ENCODE measurements at regions not wholly inside any gene's neighbourhood (a gene's known extent, or its start where the extent isn't known, plus 50 kb on each side); places are given as distances from the start of the nearest gene placed in this dataset.

GRCh38 chr1:219744652-219745469, 132.0 kb upstream of the ZC3H11B start:
- H3K27me3 ChIP-seq (ENCODE audit: insufficient read depth, low read length, poor library complexity, severe bottlenecking), result no peaks in the 10 kb centered on the region
- POLR2A ChIA-PET, result no interaction called here
- no peaks in the 10 kb centered on the region for H3K36me3 ChIP-seq (ENCODE audit: insufficient read depth, low read length)
- Mint-ChIP-seq H3K36me3 (no peaks in the 10 kb centered on the region), H3K9me3 (peaks cover 0 to 3% (median 0%) of the 10 kb centered on the region in 5 donors), H3K4me3 (no peak overlapping the region), H3K4me1 (no peaks in the 10 kb centered on the region), H3K27me3 (no peaks in the 10 kb centered on the region), H3K27ac (peak overlapping the region in 1 of 8 donors; percentile 3)
- no peak for DNase-seq
- H3K4me1 ChIP-seq (ENCODE audit: insufficient read depth, low read length), result no peaks in the 10 kb centered on the region
- no peaks in the 10 kb centered on the region for H3K9me3 ChIP-seq (ENCODE audit: low read length)
- no peak overlapping the region for H3K27ac ChIP-seq (ENCODE audit: low read depth, low read length)
- no peak overlapping the region for H3K4me3 ChIP-seq (ENCODE audit: low read length)
- CTCF ChIA-PET, result no interaction called here

GRCh38 chr1:219741011-219741970, 128.4 kb upstream of the ZC3H11B start:
- no peaks in the 10 kb centered on the region for H3K27me3 ChIP-seq (ENCODE audit: insufficient read depth, low read length, poor library complexity, severe bottlenecking)
- no peak overlapping the region for H3K27ac Mint-ChIP-seq
- DNase-seq, result no peak
- no peaks in the 10 kb centered on the region for H3K4me1 ChIP-seq (ENCODE audit: insufficient read depth, low read length)
- peaks cover 0 to 5% (median 0%) of the 10 kb centered on the region in 5 donors for H3K9me3 Mint-ChIP-seq
- no peak overlapping the region for H3K4me3 Mint-ChIP-seq
- ChIA-PET CTCF (no interaction called here), POLR2A (no interaction called here)
- H3K36me3 Mint-ChIP-seq, result peaks cover 0 to 3% (median 0%) of the 10 kb centered on the region in 3 donors
- no peaks in the 10 kb centered on the region for H3K36me3 ChIP-seq (ENCODE audit: insufficient read depth, low read length)
- no peaks in the 10 kb centered on the region for H3K4me1 Mint-ChIP-seq
- no peaks in the 10 kb centered on the region for H3K27me3 Mint-ChIP-seq
- H3K27ac ChIP-seq (ENCODE audit: low read depth, low read length), result no peak overlapping the region
- H3K9me3 ChIP-seq (ENCODE audit: low read length), result no peaks in the 10 kb centered on the region
- no peak overlapping the region for H3K4me3 ChIP-seq (ENCODE audit: low read length)

- peaks cover 0 to 3% (median 0%) of the 10 kb centered on the region in 3 donors for H3K36me3 Mint-ChIP-seq
- Histone ChIP-seq H3K4me3 (ENCODE audit: low read length) (no peak overlapping the region), H3K36me3 (ENCODE audit: insufficient read depth, low read length) (no peaks in the 10 kb centered on the region), H3K27me3 (ENCODE audit: insufficient read depth, low read length, poor library complexity, severe bottlenecking) (no peaks in the 10 kb centered on the region), H3K4me1 (ENCODE audit: insufficient read depth, low read length) (no peaks in the 10 kb centered on the region), H3K9me3 (ENCODE audit: low read length) (no peaks in the 10 kb centered on the region), H3K27ac (ENCODE audit: low read depth, low read length) (no peak overlapping the region)
- no peaks in the 10 kb centered on the region for H3K4me1 Mint-ChIP-seq
- no peak overlapping the region for H3K4me3 Mint-ChIP-seq
- no peak for DNase-seq
- H3K9me3 Mint-ChIP-seq, result peaks cover 2 to 12% (median 5%) of the 10 kb centered on the region in 5 donors
- ChIA-PET CTCF (no interaction called here), POLR2A (no interaction called here)
- no peak overlapping the region for H3K27ac Mint-ChIP-seq
- H3K27me3 Mint-ChIP-seq, result no peaks in the 10 kb centered on the region
Measured at GRCh38 chr1:219733511-219734174, 120.7 kb upstream of the ZC3H11B start.

- CTCF ChIA-PET, result no interaction called here
- no peak overlapping the region for H3K4me3 ChIP-seq (ENCODE audit: low read length)
- no peaks in the 10 kb centered on the region for H3K36me3 ChIP-seq (ENCODE audit: insufficient read depth, low read length)
- no peaks in the 10 kb centered on the region for H3K4me1 ChIP-seq (ENCODE audit: insufficient read depth, low read length)
- H3K27me3 ChIP-seq (ENCODE audit: insufficient read depth, low read length, poor library complexity, severe bottlenecking), result no peaks in the 10 kb centered on the region
- no peak for DNase-seq
- H3K27ac ChIP-seq (ENCODE audit: low read depth, low read length), result no peak overlapping the region
- H3K4me3 Mint-ChIP-seq, result no peak overlapping the region
- no peaks in the 10 kb centered on the region for H3K9me3 ChIP-seq (ENCODE audit: low read length)
- H3K4me1 Mint-ChIP-seq, result no peaks in the 10 kb centered on the region
- H3K27me3 Mint-ChIP-seq, result no peaks in the 10 kb centered on the region
- POLR2A ChIA-PET, result no interaction called here
- H3K27ac Mint-ChIP-seq, result no peak overlapping the region
- peaks cover 0 to 3% (median 0%) of the 10 kb centered on the region in 3 donors for H3K36me3 Mint-ChIP-seq
- H3K9me3 Mint-ChIP-seq, result peaks cover 6 to 13% (median 9%) of the 10 kb centered on the region in 5 donors
Measured at GRCh38 chr1:219732814-219733491, 120.0 kb upstream of the ZC3H11B start.

GRCh38 chr1:219731771-219732170, 118.9 kb upstream of the ZC3H11B start:
- ChIA-PET CTCF (no interaction called here), POLR2A (no interaction called here)
- no peak overlapping the region for H3K4me3 Mint-ChIP-seq
- no peaks in the 10 kb centered on the region for H3K36me3 Mint-ChIP-seq
- Histone ChIP-seq H3K36me3 (ENCODE audit: insufficient read depth, low read length) (no peaks in the 10 kb centered on the region), H3K4me3 (ENCODE audit: low read length) (no peak overlapping the region), H3K9me3 (ENCODE audit: low read length) (no peaks in the 10 kb centered on the region), H3K27me3 (ENCODE audit: insufficient read depth, low read length, poor library complexity, severe bottlenecking) (no peaks in the 10 kb centered on the region), H3K27ac (ENCODE audit: low read depth, low read length) (no peak overlapping the region), H3K4me1 (ENCODE audit: insufficient read depth, low read length) (no peaks in the 10 kb centered on the region)
- no peaks in the 10 kb centered on the region for H3K27me3 Mint-ChIP-seq
- peaks cover 11 to 20% (median 18%) of the 10 kb centered on the region in 5 donors for H3K9me3 Mint-ChIP-seq
- no peak overlapping the region for H3K27ac Mint-ChIP-seq
- no peaks in the 10 kb centered on the region for H3K4me1 Mint-ChIP-seq
- no peak for DNase-seq

- Histone ChIP-seq H3K4me1 (ENCODE audit: insufficient read depth, low read length) (no peaks in the 10 kb centered on the region), H3K36me3 (ENCODE audit: insufficient read depth, low read length) (no peaks in the 10 kb centered on the region), H3K27ac (ENCODE audit: low read depth, low read length) (no peak overlapping the region), H3K4me3 (ENCODE audit: low read length) (no peak overlapping the region), H3K27me3 (ENCODE audit: insufficient read depth, low read length, poor library complexity, severe bottlenecking) (no peaks in the 10 kb centered on the region), H3K9me3 (ENCODE audit: low read length) (no peaks in the 10 kb centered on the region)
- ChIA-PET POLR2A (no interaction called here), CTCF (no interaction called here)
- Mint-ChIP-seq H3K4me1 (no peaks in the 10 kb centered on the region), H3K27ac (no peak overlapping the region), H3K27me3 (no peaks in the 10 kb centered on the region), H3K4me3 (no peak overlapping the region), H3K36me3 (peaks cover 0 to 4% (median 3%) of the 10 kb centered on the region in 3 donors), H3K9me3 (peaks cover 17 to 38% (median 32%) of the 10 kb centered on the region in 5 donors)
- DNase-seq, result no peak
Measured at GRCh38 chr1:219726480-219727272, 113.8 kb upstream of the ZC3H11B start.

GRCh38 chr1:219724440-219724839, 111.5 kb upstream of the ZC3H11B start:
- peaks cover 0 to 4% (median 3%) of the 10 kb centered on the region in 3 donors for H3K36me3 Mint-ChIP-seq
- peaks cover 18 to 38% (median 32%) of the 10 kb centered on the region in 5 donors for H3K9me3 Mint-ChIP-seq
- Histone ChIP-seq H3K4me1 (ENCODE audit: insufficient read depth, low read length) (no peaks in the 10 kb centered on the region), H3K36me3 (ENCODE audit: insufficient read depth, low read length) (no peaks in the 10 kb centered on the region), H3K9me3 (ENCODE audit: low read length) (no peaks in the 10 kb centered on the region), H3K4me3 (ENCODE audit: low read length) (no peak overlapping the region), H3K27me3 (ENCODE audit: insufficient read depth, low read length, poor library complexity, severe bottlenecking) (no peaks in the 10 kb centered on the region), H3K27ac (ENCODE audit: low read depth, low read length) (no peak overlapping the region)
- DNase-seq, result no peak
- POLR2A ChIA-PET, result no interaction called here
- no peak overlapping the region for H3K4me3 Mint-ChIP-seq
- CTCF ChIA-PET, result no interaction called here
- no peaks in the 10 kb centered on the region for H3K4me1 Mint-ChIP-seq
- H3K27me3 Mint-ChIP-seq, result no peaks in the 10 kb centered on the region
- peak overlapping the region in 1 of 8 donors; percentile 15 for H3K27ac Mint-ChIP-seq

All from CD8-positive, alpha-beta memory T cell (primary cell).